HFF-Myc (cell line): ENCODE measurements at regions not wholly inside any gene's neighbourhood (a gene's known extent, or its start where the extent isn't known, plus 50 kb on each side); places are given as distances from the start of the nearest gene placed in this dataset.

ENCODE experiments used
- DNase-seq: peaks from one replicate; pipeline ENCODE4 v3.0.0-alpha.2; 2011; ENCODE audit warnings: low read depth; ENCODE audit errors: extremely low read depth
- H3K4me3 ChIP-seq: replicated peaks from 2 replicates; pipeline ENCODE4 v1.5.1; 2011; ENCODE audit warnings: low read depth, mild to moderate bottlenecking, control low read depth, low read length
- CTCF ChIP-seq: IDR thresholded peaks from 2 replicates; pipeline ENCODE4 v1.5.1; 2012; ENCODE audit warnings: mild to moderate bottlenecking, low read depth, low read length, control low read depth; ENCODE audit errors: missing control alignments

- H3K4me3 ChIP-seq = no peak overlapping the region
- no peak for TF ChIP-seq CTCF
- no peak for DNase-seq
Observed at GRCh38 chr9:81132796-81133195, 556.6 kb downstream of the TLE1 start.

GRCh38 chr9:81132318-81132717 is 557.0 kb downstream of the TLE1 start:
- TF ChIP-seq CTCF = no peak
- DNase-seq = no peak

DNA sequence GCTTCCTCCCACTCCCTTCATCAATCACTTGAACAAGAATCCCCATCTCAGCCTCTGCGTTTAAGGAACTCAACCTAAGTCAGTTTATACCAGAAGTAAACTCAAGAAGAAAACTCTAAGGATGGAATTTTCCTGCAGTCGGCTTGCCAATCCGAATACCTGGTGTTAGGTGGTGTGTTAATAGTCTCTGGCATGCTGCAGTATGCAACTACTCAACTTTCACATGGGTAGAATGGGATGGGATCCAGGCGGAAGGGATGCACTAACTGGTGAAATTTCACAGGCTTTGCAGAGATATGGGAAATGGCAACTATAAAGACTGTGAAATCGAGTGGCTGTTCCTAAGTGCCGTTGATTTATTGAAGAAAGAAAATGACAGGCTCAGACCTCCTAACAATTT is 560.6 kb downstream of the TLE1 start:
- no peak for DNase-seq
- no peak overlapping the region for H3K4me3 ChIP-seq
- TF ChIP-seq CTCF = no peak

More at GRCh38 chr9:81132318-81132717, 557.0 kb downstream of the TLE1 start:
- H3K4me3 ChIP-seq = no peak overlapping the region

GRCh38 chr9:81125446-81126092 is 563.8 kb downstream of the TLE1 start:
- H3K4me3 ChIP-seq = no peak overlapping the region
- no peak for DNase-seq
- TF ChIP-seq CTCF = no peak

DNA sequence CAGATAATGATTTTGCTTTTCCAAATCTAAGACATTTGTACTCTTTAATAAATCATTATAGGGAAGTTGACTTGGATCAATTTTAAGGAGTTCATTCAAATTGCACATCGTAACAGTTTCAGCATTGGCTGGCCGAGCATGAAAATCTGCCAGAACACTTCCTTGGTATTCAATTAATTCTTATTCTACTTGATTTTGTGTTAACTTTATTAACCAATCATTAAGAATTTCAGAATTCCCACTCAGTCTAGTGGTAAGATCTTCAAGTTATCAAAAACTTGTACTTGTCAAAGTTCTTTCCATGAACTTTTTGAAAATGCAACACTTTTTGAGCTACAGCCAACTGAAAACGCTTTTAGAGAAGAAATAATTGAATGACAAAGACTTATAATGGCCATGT is 565.8 kb downstream of the TLE1 start:
- TF ChIP-seq CTCF = no peak
- no peak for DNase-seq
- H3K4me3 ChIP-seq = no peak overlapping the region

DNA sequence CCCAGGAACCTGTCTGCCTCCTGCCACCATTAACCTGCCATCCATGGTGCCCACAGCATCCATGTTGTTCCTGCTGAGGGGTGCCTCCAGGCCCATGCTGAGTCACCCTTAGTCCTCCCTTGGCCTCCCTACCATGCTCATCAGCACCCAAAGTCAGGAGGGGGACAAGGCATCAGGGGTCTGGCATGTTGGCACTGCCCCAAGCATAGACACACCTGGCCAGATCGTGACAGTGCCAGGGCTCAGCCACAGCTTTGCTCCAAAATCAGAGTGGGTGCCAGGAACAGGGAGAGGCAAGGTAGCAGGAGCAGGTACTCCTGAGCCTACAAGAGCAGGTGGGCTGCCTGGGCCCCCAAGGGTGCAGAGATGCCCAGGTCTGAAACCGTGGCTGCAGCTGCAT is 566.6 kb downstream of the TLE1 start:
- TF ChIP-seq CTCF = no peak
- DNase-seq = no peak
- H3K4me3 ChIP-seq = no peak overlapping the region

DNA sequence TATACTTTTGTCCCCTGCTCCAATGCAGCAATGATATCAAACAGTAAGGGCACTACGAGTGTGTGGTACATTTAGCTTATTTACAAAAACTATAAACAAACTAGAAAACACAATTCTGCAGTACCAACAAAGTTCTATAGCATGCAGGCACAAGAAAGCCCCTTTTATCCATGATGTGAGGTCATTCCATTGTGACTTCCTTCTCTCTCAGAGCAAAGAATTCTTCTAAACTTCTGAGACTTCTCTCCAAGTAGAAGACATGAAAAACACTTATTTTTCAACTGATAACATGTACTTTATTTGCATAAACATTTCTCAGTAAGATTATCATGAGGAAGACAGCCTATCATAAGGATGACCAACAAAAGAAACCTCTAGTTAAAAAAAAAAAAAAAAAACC is 569.8 kb downstream of the TLE1 start:
- TF ChIP-seq CTCF = no peak
- no peak overlapping the region for H3K4me3 ChIP-seq
- no peak for DNase-seq
